K562 (cell line): ENCODE measurements at regions not wholly inside any gene's neighbourhood (a gene's known extent, or its start where the extent isn't known, plus 50 kb on each side); places are given as distances from the start of the nearest gene placed in this dataset.

ENCODE experiments used
- ATAC-seq: fragments of 200-7000 bp; cut with Tn5 transposase; 3 replicates; pipeline ENCODE4 v1.9.1; 2020; ENCODE audit warnings: moderate library complexity
- BruUV-seq: library from RNA; stranded (reverse); fragments of 400-500 nt; replicated peaks from 2 replicates; lab custom pipeline; 2021; lab: Mats Ljungman, UMichigan
- CTCF ChIA-PET: fragments of 300-600 bp; formaldehyde crosslinking; extraction: SDS; loops from one replicate; lab custom pipeline; 2021; ENCODE audit warnings: low intra/inter-chr PET ratio; lab: Yijun Ruan, JAX
- POLR2A ChIA-PET: fragments of 300-600, 350-650 bp; sonication (Branson Sonifier 250); formaldehyde crosslinking; extraction: SDS; loops from one replicate; lab custom pipeline; 2021; ENCODE audit warnings: antibody characterized with exemption, inconsistent platforms; lab: Yijun Ruan, JAX
- DNase-seq, 4 experiments: peaks; one replicate each; pipeline versions ENCODE4 v3.0.0 to v3.0.0-alpha.2; 2011 to 2018; ENCODE audit warnings: low spot score in 3 of 4, mixed read lengths in 3 of 4; ENCODE audit errors: extremely low read depth in 1 of 4
- FAIRE-seq: peaks from 2 replicates; lab custom pipeline; 2011; peaks lifted over from hg19 to GRCh38; lab: Jason Lieb, UNC
- H2AFZ ChIP-seq: 2 replicates; pipeline ENCODE4 v1.6.0; 2011; ENCODE audit warnings: low read depth, low read length, control low read depth, inconsistent platforms
- H3K27ac ChIP-seq: fragments of 200-600 bp; 3 replicates; pipeline ENCODE4 v1.8.0; 2011; ENCODE audit warnings: low read depth, mild to moderate bottlenecking, control low read depth, inconsistent platforms, low read length, moderate library complexity, mixed read lengths; ENCODE audit errors: extremely low read depth
- H3K27me3 ChIP-seq, 2 experiments: fragments of 300-600 bp in 1 of 2; 2 replicates in 1 of 2; 3 replicates in 1 of 2; pipeline versions ENCODE4 v1.6.0 to v1.8.0; 2011; ENCODE audit warnings: inconsistent platforms in 2 of 2, low read length in 2 of 2, mild to moderate bottlenecking in 1 of 2, mixed read lengths in 1 of 2, moderate library complexity in 1 of 2; ENCODE audit not compliant: control insufficient read depth in 2 of 2, insufficient read depth in 2 of 2
- H3K36me3 ChIP-seq: fragments of 300-600 bp; 3 replicates; pipeline ENCODE4 v1.8.0; 2011; ENCODE audit warnings: mild to moderate bottlenecking, low read length, inconsistent platforms; ENCODE audit not compliant: control insufficient read depth, insufficient read depth
- H3K4me1 ChIP-seq, 2 experiments: fragments of 200-600 bp in 1 of 2; replicated peaks in 1 of 2; 2 replicates in 1 of 2; 3 replicates in 1 of 2; pipeline versions ENCODE4 v1.5.1 to v1.8.0; 2011; ENCODE audit warnings: inconsistent platforms in 2 of 2, low read length in 2 of 2, mild to moderate bottlenecking in 1 of 2, mixed read lengths in 1 of 2, moderate library complexity in 1 of 2; ENCODE audit not compliant: control insufficient read depth in 2 of 2, insufficient read depth in 2 of 2
- H3K4me2 ChIP-seq: 2 replicates; pipeline ENCODE4 v1.6.1; 2011; ENCODE audit warnings: low read length, control low read depth, inconsistent platforms, mixed read lengths; ENCODE audit not compliant: insufficient read depth
- H3K4me3 ChIP-seq: fragments of 200-600 bp; sonication (generic), shearing (Covaris generic); 2 replicates; pipeline ENCODE4 v1.5.1; 2016; ENCODE audit warnings: control low read depth, inconsistent platforms
- H3K79me2 ChIP-seq: fragments of 200-600 bp; 3 replicates; pipeline ENCODE4 v1.8.0; 2011; ENCODE audit warnings: low read length, inconsistent platforms; ENCODE audit not compliant: control insufficient read depth, insufficient read depth
- H3K9ac ChIP-seq, 2 experiments: 2 replicates each; pipeline versions ENCODE4 v1.6.0 to v1.6.1; 2011; ENCODE audit warnings: low read depth in 2 of 2, low read length in 2 of 2, control low read depth in 1 of 2, inconsistent platforms in 1 of 2, mild to moderate bottlenecking in 1 of 2, mixed read lengths in 1 of 2; ENCODE audit not compliant: insufficient read depth in 1 of 2
- H3K9me1 ChIP-seq: one replicate; pipeline ENCODE4 v1.6.0; 2011; ENCODE audit warnings: inconsistent platforms, mild to moderate bottlenecking, low read length, moderate library complexity; ENCODE audit not compliant: control insufficient read depth, insufficient read depth
- H3K9me3 ChIP-seq: replicated peaks from 2 replicates; pipeline ENCODE4 v1.5.1; 2011; ENCODE audit warnings: low read depth, low read length, inconsistent platforms; ENCODE audit not compliant: control insufficient read depth, insufficient read depth
- H4K20me1 ChIP-seq: replicated peaks from 2 replicates; pipeline ENCODE4 v1.6.1; 2011; ENCODE audit warnings: low read length, inconsistent platforms, mixed read lengths; ENCODE audit not compliant: control insufficient read depth, insufficient read depth
- DIDO1 ChIP-seq: fragments of 450-650 bp; IDR thresholded peaks from 2 replicates; pipeline ENCODE4 v1.6.1; 2016; ENCODE audit warnings: low read depth, missing biosample characterization, missing genetic modification characterization
- ETV6 ChIP-seq, 3 experiments: fragments of 150-350 bp in 1 of 3; sonication (generic) in 1 of 3; formaldehyde crosslinking in 1 of 3; IDR thresholded peaks; 2 replicates each; pipeline versions ENCODE4 v1.6.1 to v1.8.0; 2014 to 2022; ENCODE audit warnings: borderline replicate concordance in 2 of 3, low read depth in 2 of 3, antibody characterized with exemption in 1 of 3, low read length in 1 of 3, mild to moderate bottlenecking in 1 of 3, missing genetic modification reagents in 1 of 3
- FOXO4 ChIP-seq: fragments of 450-650 bp; formaldehyde crosslinking; IDR thresholded peaks from 2 replicates; pipeline ENCODE4 v1.4.0; 2020; ENCODE audit warnings: mild to moderate bottlenecking, moderate library complexity
- GTF2E2 ChIP-seq: fragments of 200-800 bp; sonication (Bioruptor generic); IDR thresholded peaks from 2 replicates; pipeline ENCODE4 v1.6.1; 2016; ENCODE audit warnings: missing genetic modification characterization, missing compliant biosample characterization
- KAT2B ChIP-seq: IDR thresholded peaks from one replicate; pipeline ENCODE4 v1.6.1; 2012; ENCODE audit warnings: low read depth, mild to moderate bottlenecking, control low read depth, inconsistent platforms, low read length, moderate library complexity
- MAX ChIP-seq: sonication (generic); formaldehyde crosslinking; IDR thresholded peaks from 2 replicates; pipeline ENCODE4 v1.9.0; 2022; ENCODE audit warnings: mild to moderate bottlenecking, missing genetic modification reagents
- MTA1 ChIP-seq: fragments of 450-650 bp; IDR thresholded peaks from 2 replicates; pipeline ENCODE4 v1.6.1; 2017; ENCODE audit warnings: borderline replicate concordance
- NCOA6 ChIP-seq: fragments of 450-650 bp; IDR thresholded peaks from 2 replicates; pipeline ENCODE4 v1.6.1; 2017; ENCODE audit warnings: mild to moderate bottlenecking
- NFXL1 ChIP-seq: fragments of 450-650 bp; formaldehyde crosslinking; IDR thresholded peaks from 2 replicates; pipeline ENCODE4 v1.4.0; 2021; ENCODE audit warnings: mild to moderate bottlenecking
- NR4A1 ChIP-seq, 2 experiments: fragments of 250-450 bp in 1 of 2; fragments of 450-650 bp in 1 of 2; sonication (Bioruptor Pico) in 1 of 2; IDR thresholded peaks; 2 replicates each; pipeline versions ENCODE4 v1.4.0 to v1.6.1; 2016 to 2020; ENCODE audit warnings: mild to moderate bottlenecking in 2 of 2, missing compliant biosample characterization in 1 of 2, missing genetic modification characterization in 1 of 2, moderate library complexity in 1 of 2
- POLR2A ChIP-seq: fragments of 450-650 bp; conservative IDR thresholded peaks from 2 replicates; pipeline ENCODE4 v1.6.1; 2016
- RBBP5 ChIP-seq: fragments of 200-600 bp; sonication (generic); IDR thresholded peaks from 2 replicates; pipeline ENCODE4 v1.6.1; 2012; ENCODE audit warnings: borderline replicate concordance, mild to moderate bottlenecking, low read length, control low read depth, inconsistent platforms; ENCODE audit not compliant: insufficient read depth, poor library complexity, severe bottlenecking
- RBM22 ChIP-seq: fragments of 200-400 bp; formaldehyde crosslinking; IDR thresholded peaks from 2 replicates; pipeline ENCODE4 v1.6.1; 2018; ENCODE audit warnings: low read length, low read depth; ENCODE audit not compliant: poor library complexity, severe bottlenecking
- TFAP4 ChIP-seq: sonication (generic); formaldehyde crosslinking; IDR thresholded peaks from 2 replicates; pipeline ENCODE4 v1.8.0; 2022; ENCODE audit warnings: missing genetic modification reagents, mild to moderate bottlenecking, moderate library complexity, borderline replicate concordance
- ZBTB49 ChIP-seq: sonication (generic); formaldehyde crosslinking; IDR thresholded peaks from 2 replicates; pipeline ENCODE4 v1.8.0; 2022; ENCODE audit warnings: missing genetic modification reagents, mild to moderate bottlenecking, borderline replicate concordance
- WGBS: fragments of 100-300 bp; shearing (Covaris generic); methylation state at CpG from one replicate; pipeline ENCODE4 v1.1.6; 2016; ENCODE audit warnings: low coverage, mixed read lengths; ENCODE audit not compliant: insufficient coverage; ENCODE audit errors: missing lambda C conversion rate; 5-methylcytosine and 5-hydroxymethylcytosine counted together
- in situ Hi-C: fragments of 300-500 bp; cut with MboI; formaldehyde crosslinking; loops from 4 replicates; pipeline ENCODE4 v1.15.0; 2018; ENCODE audit warnings: inconsistent platforms, mixed read lengths
- intact Hi-C: fragments of 100-400 bp; cut with micrococcal nuclease; formaldehyde crosslinking; loops from 2 replicates; pipeline ENCODE4 v1.14.2; 2022

GRCh38 chr2:117411983-117412382 is 402.5 kb upstream of the DDX18 start (continued):
- TF ChIP-seq ETV6 (IDR thresholded peaks at IDR 0.05; ENCODE audit: borderline replicate concordance in 1 of 2, low read depth in 2 of 2, low read length in 1 of 2) (no peak), ETV6 (CRISPR knock-in tag; IDR thresholded peaks at IDR 0.05; ENCODE audit: borderline replicate concordance) (no peak), RBM22 (no peak)

- WGBS: 2% methylated on average over 4 of the region's 4 CpGs
- Histone ChIP-seq H3K27me3 (no peaks in the 10 kb centered on the region), H3K27ac (no peak overlapping the region), H3K4me2 (no peak overlapping the region), H3K36me3 (no peaks in the 10 kb centered on the region), H4K20me1 (no peaks in the 10 kb centered on the region), H3K9me1 (no peaks in the 10 kb centered on the region), H3K79me2 (no peaks in the 10 kb centered on the region), H2AFZ (no peak overlapping the region), H3K9ac (no peak overlapping the region), H3K4me1 (no peaks in the 10 kb centered on the region), H3K9me3 (peaks cover 2% of the 10 kb centered on the region; the same call in 1 of the 2 replicates), H3K4me3 (no peak overlapping the region)
- no peak for FAIRE-seq
- no peak for DNase-seq
- in situ Hi-C loops: no loop called here
- ChIA-PET POLR2A (no interaction called here), CTCF (no interaction called here)
- ATAC-seq: no peak
- intact Hi-C loops: no loop called here
- no TSS peak for BruUV-seq
- TF ChIP-seq ZBTB49 (CRISPR knock-in tag) (no peak), RBBP5 (no peak), DIDO1 (tag) (no peak), MTA1 (no peak), MAX (CRISPR knock-in tag) (no peak), NFXL1 (CRISPR knock-in tag) (no peak), KAT2B (no peak), GTF2E2 (tag) (no peak), FOXO4 (CRISPR knock-in tag) (no peak), NR4A1 (CRISPR knock-in tag; IDR thresholded peaks at IDR 0.05) (no peak), NR4A1 (tag; IDR thresholded peaks at IDR 0.05) (no peak), NCOA6 (no peak), TFAP4 (CRISPR knock-in tag) (no peak), POLR2A (no peak)
Observed at GRCh38 chr2:117432746-117433145, 381.7 kb upstream of the DDX18 start.
